NCI-H1105 treated with DMSO at 0.1 percent for 48 hours (cell line): ENCODE measurements at regions not wholly inside any gene's neighbourhood (a gene's known extent, or its start where the extent isn't known, plus 50 kb on each side); places are given as distances from the start of the nearest gene placed in this dataset.
"Not testable (repeated sequence)": the region's sequence is repeated elsewhere in the genome, so short reads cannot be mapped to it uniquely, and the experiment has no call there.

Experiments
- DNase-seq: peaks from one replicate; lab custom pipeline; 2025; lab: John Stamatoyannopoulos, UW

GRCh38 chrX:137646472-137646871 is 80.5 kb downstream of the ZIC3 start:
- DNase-seq = no peak

GRCh38 chrX:137651647-137652046 is 85.7 kb downstream of the ZIC3 start:
- DNase-seq = no peak

- no peak for DNase-seq
These were observed 86.2 kb downstream of the ZIC3 start for GRCh38 chrX:137652086-137652485.

- DNase-seq = no peak
These were observed 88.6 kb downstream of the ZIC3 start for GRCh38 chrX:137654481-137654880.

- no peak for DNase-seq
These were observed 101.8 kb downstream of the ZIC3 start for GRCh38 chrX:137667776-137668175.

- no peak for DNase-seq
These were observed 118.7 kb downstream of the ZIC3 start for GRCh38 chrX:137684591-137684990.

GRCh38 chrX:137695417-137695816 is 129.5 kb downstream of the ZIC3 start:
- DNase-seq = no peak

- no peak for DNase-seq
These were observed 141.4 kb downstream of the ZIC3 start for GRCh38 chrX:137707348-137707747.

- no peak for DNase-seq
These were observed 176.9 kb downstream of the ZIC3 start for GRCh38 chrX:137742846-137743245.

GRCh38 chrX:137743414-137743813 is 177.5 kb downstream of the ZIC3 start:
- no peak for DNase-seq

- no peak for DNase-seq
These were observed 180.4 kb downstream of the ZIC3 start for GRCh38 chrX:137746289-137746688.

- no peak for DNase-seq
These were observed 181.5 kb downstream of the ZIC3 start for GRCh38 chrX:137747244-137748043.

GRCh38 chrX:137748827-137749226 is 182.9 kb downstream of the ZIC3 start:
- no peak for DNase-seq

GRCh38 chrX:137749246-137749645 is 183.3 kb downstream of the ZIC3 start:
- no peak for DNase-seq

- no peak for DNase-seq
These were observed 205.6 kb downstream of the ZIC3 start for GRCh38 chrX:137771537-137771936.

GRCh38 chrX:137792214-137792613 is 226.3 kb downstream of the ZIC3 start:
- no peak for DNase-seq

GRCh38 chrX:137797926-137798325 is 232.0 kb downstream of the ZIC3 start:
- DNase-seq = not testable (repeated sequence)

- no peak for DNase-seq
These were observed 257.3 kb downstream of the ZIC3 start for GRCh38 chrX:137823257-137823656.

- no peak for DNase-seq
These were observed 281.4 kb downstream of the ZIC3 start for GRCh38 chrX:137847376-137847775.

- no peak for DNase-seq
These were observed 282.5 kb downstream of the ZIC3 start for GRCh38 chrX:137848266-137848905.

- no peak for DNase-seq
These were observed 286.6 kb downstream of the ZIC3 start for GRCh38 chrX:137852502-137852901.

- no peak for DNase-seq
These were observed 289.6 kb downstream of the ZIC3 start for GRCh38 chrX:137855490-137855889.

GRCh38 chrX:137858106-137858505 is 292.2 kb downstream of the ZIC3 start:
- DNase-seq = no peak

- DNase-seq = no peak
These were observed 312.5 kb downstream of the ZIC3 start for GRCh38 chrX:137878401-137878800.
